ENCODE measurements at regions not wholly inside any gene's neighbourhood (a gene's known extent, or its start where the extent isn't known, plus 50 kb on each side); places are given as distances from the start of the nearest gene placed in this dataset.

DNA sequence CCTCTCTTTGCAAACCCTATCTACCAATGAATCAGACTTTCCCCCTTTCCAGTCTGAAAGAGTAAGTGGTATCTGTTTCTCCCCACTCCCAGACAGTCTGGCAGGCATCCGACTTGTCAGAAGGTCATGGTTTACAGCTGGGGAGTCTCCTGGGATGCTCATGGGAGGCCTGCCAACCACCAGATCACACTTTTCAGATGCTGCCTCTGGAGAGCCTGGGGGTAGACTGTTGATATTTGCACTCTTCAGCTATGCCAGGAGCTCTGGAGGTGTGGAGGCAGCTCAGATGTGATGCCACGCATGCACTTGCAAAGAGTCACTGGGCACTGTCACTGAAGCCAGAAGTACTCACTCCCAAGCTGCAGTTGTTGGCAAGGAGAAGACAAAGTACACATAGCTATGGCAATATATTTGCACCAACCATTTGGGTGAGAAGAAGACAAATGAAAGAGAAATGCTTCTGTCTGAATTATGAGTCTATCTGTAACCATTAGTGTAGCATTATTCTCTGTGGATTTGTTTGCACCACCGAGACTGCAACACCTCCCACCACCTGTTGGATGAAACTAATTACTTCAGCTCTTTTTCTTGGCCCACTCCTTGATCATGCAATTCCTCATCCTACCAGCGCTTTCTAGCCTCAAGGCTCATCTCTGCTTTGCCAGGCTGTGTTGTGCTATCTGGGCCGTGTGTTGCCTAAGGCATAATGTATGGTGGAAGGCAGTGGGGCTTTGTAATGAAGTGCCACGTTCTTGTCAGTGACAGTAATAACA is 133.0 kb upstream of the SPAG17 start:
- ATAC-seq (replicated peaks in 1 of 4) (no peak), DNase-seq (no peak)
- no peaks in the 10 kb centered on the region for H3K27me3 Mint-ChIP-seq
- no peak overlapping the region for H3K27ac ChIP-seq (ENCODE audit: low read length)
- no peak overlapping the region for H3K27ac Mint-ChIP-seq
- no peak overlapping the region for H3K4me3 ChIP-seq (ENCODE audit: control insufficient read depth in 1 of 2, extremely low read depth in 1 of 2, low read length in 1 of 2)
- H3K9me3 ChIP-seq = no peaks in the 10 kb centered on the region
- no peaks in the 10 kb centered on the region for H3K27me3 ChIP-seq (replicated peaks in 1 of 2; ENCODE audit: control insufficient read depth in 2 of 2, extremely low read depth in 1 of 2, insufficient read depth in 2 of 2, low read length in 1 of 2)
- H3K4me1 Mint-ChIP-seq = no peaks in the 10 kb centered on the region
- no peaks in the 10 kb centered on the region for H3K36me3 ChIP-seq (ENCODE audit: control insufficient read depth in 2 of 2, extremely low read depth in 1 of 2, insufficient read depth in 1 of 2, low read length in 1 of 2)
- no peaks in the 10 kb centered on the region for H3K36me3 Mint-ChIP-seq
- 100% methylated on average over 1 of the region's 6 CpGs for WGBS (ENCODE audit: insufficient coverage)
- H3K9me3 Mint-ChIP-seq = peaks cover 0 to 8% (median 3%) of the 10 kb centered on the region in 3 donors
- ChIA-PET POLR2A (no interaction called here), CTCF (no interaction called here)
- H3K4me1 ChIP-seq (ENCODE audit: control insufficient read depth in 1 of 2, extremely low read depth in 1 of 2, insufficient read depth in 2 of 2, low read length in 2 of 2) = no peaks in the 10 kb centered on the region
- no peak overlapping the region for H3K4me3 Mint-ChIP-seq

DNA sequence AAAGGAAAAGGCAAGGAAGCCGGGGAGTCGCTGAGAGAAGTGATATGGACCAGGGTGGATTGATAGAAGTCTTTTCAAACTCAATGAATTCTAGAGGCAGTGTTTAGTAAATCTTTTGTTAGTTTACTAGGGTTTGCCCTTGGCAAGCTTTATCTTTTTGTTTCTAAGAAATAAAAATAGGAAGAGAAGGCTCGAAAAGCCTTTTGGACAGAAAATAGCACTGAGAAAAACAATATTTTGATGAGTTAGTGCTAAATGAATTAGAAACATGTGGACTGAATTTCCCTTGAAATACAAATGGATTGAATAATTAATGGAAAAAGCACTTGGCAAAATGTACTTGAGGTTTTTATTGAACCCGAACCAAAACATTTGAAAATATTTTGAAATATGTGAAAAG is 121.8 kb upstream of the SPAG17 start:
- DNase-seq (no peak), ATAC-seq (replicated peaks in 1 of 4) (no peak)
- no peaks in the 10 kb centered on the region for H3K4me1 ChIP-seq (ENCODE audit: control insufficient read depth in 1 of 2, extremely low read depth in 1 of 2, insufficient read depth in 2 of 2, low read length in 2 of 2)
- CTCF ChIA-PET = no interaction called here
- H3K9me3 ChIP-seq = no peaks in the 10 kb centered on the region
- Mint-ChIP-seq H3K9me3 (peaks cover 0 to 8% (median 2%) of the 10 kb centered on the region in 3 donors), H3K4me3 (no peak overlapping the region), H3K36me3 (no peaks in the 10 kb centered on the region), H3K4me1 (no peaks in the 10 kb centered on the region), H3K27ac (no peak overlapping the region), H3K27me3 (peaks cover 0 to 1% of the 10 kb centered on the region in 2 donors)
- 60% methylated on average over 1 of the region's 4 CpGs for WGBS (ENCODE audit: insufficient coverage)
- H3K4me3 ChIP-seq (ENCODE audit: control insufficient read depth in 1 of 2, extremely low read depth in 1 of 2, low read length in 1 of 2) = no peak overlapping the region
- POLR2A ChIA-PET = no interaction called here
- no peaks in the 10 kb centered on the region for H3K27me3 ChIP-seq (replicated peaks in 1 of 2; ENCODE audit: control insufficient read depth in 2 of 2, extremely low read depth in 1 of 2, insufficient read depth in 2 of 2, low read length in 1 of 2)
- no peak overlapping the region for H3K27ac ChIP-seq (ENCODE audit: low read length)
- no peaks in the 10 kb centered on the region for H3K36me3 ChIP-seq (ENCODE audit: control insufficient read depth in 2 of 2, extremely low read depth in 1 of 2, insufficient read depth in 1 of 2, low read length in 1 of 2)

DNA sequence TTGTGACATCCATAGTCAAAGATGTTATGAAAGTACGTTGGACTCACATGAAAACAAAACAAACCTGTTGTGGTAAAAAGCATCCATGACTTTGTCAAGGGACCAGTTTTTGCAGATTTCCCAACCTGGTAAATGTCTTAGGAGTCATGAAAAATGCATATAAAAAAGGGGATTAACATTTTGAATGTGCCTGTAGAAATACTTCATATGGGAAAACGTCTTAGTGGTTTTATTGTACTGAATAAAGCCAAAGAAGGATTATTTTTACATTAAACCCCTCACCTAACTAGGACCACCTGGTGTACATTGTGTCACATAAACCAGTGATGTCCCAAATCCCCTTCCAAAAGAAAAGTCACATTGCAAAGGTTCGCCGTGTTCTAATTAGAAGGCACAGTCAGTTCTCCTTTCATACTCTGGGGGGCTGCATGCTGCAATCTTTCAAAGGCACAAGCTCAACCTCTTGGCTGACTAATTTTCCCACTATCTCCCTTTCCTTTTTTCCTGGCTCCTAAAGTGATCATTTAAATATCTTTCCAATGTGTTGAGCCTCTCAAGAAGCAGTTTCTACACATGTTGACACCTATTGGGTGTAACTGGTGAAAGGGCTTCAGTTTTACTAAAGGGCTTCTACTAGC is 119.8 kb upstream of the SPAG17 start:
- H3K9me3 Mint-ChIP-seq = peaks cover under 1 to 6% (median 2%) of the 10 kb centered on the region in 3 donors
- ChIA-PET CTCF (no interaction called here), POLR2A (no interaction called here)
- H3K27me3 Mint-ChIP-seq = no peaks in the 10 kb centered on the region
- no peaks in the 10 kb centered on the region for H3K4me1 ChIP-seq (ENCODE audit: control insufficient read depth in 1 of 2, extremely low read depth in 1 of 2, insufficient read depth in 2 of 2, low read length in 2 of 2)
- H3K27ac Mint-ChIP-seq = no peak overlapping the region
- no peaks in the 10 kb centered on the region for H3K4me1 Mint-ChIP-seq
- no peaks in the 10 kb centered on the region for H3K36me3 ChIP-seq (ENCODE audit: control insufficient read depth in 2 of 2, extremely low read depth in 1 of 2, insufficient read depth in 1 of 2, low read length in 1 of 2)
- H3K27me3 ChIP-seq (replicated peaks in 1 of 2; ENCODE audit: control insufficient read depth in 2 of 2, extremely low read depth in 1 of 2, insufficient read depth in 2 of 2, low read length in 1 of 2) = no peaks in the 10 kb centered on the region
- no peak for DNase-seq
- H3K4me3 Mint-ChIP-seq = no peak overlapping the region
- H3K4me3 ChIP-seq (ENCODE audit: control insufficient read depth in 1 of 2, extremely low read depth in 1 of 2, low read length in 1 of 2) = no peak overlapping the region
- 39% methylated on average over 3 of the region's 4 CpGs for WGBS (ENCODE audit: insufficient coverage)
- no peak overlapping the region for H3K27ac ChIP-seq (ENCODE audit: low read length)
- H3K9me3 ChIP-seq = no peaks in the 10 kb centered on the region
- H3K36me3 Mint-ChIP-seq = no peaks in the 10 kb centered on the region
- no peak for ATAC-seq (replicated peaks in 1 of 4)

DNA sequence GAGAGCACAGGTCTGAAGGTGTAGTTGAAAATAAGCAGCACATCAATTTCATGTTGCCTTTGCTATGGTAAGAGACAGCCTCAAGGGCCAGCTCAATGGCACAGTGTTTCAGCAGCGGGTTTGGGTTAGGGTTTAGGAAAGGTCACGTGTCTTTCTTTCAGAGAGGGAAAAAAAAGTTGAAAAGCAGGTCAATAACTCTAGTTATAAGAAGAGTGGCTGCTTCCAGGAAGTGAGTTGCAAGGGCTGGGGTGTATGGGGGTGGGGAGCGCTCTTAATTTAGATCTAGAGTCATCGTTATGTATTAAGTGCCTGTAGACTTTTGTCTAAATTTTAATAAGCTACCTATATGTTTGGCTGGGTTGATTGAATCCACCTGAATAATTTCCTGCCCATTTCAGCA is 118.5 kb upstream of the SPAG17 start:
- Mint-ChIP-seq H3K9me3 (peaks cover 4 to 6% (median 5%) of the 10 kb centered on the region in 3 donors), H3K4me1 (no peaks in the 10 kb centered on the region), H3K27me3 (no peaks in the 10 kb centered on the region), H3K36me3 (no peaks in the 10 kb centered on the region), H3K4me3 (no peak overlapping the region), H3K27ac (no peak overlapping the region)
- Histone ChIP-seq H3K9me3 (no peaks in the 10 kb centered on the region), H3K4me3 (ENCODE audit: control insufficient read depth in 1 of 2, extremely low read depth in 1 of 2, low read length in 1 of 2) (no peak overlapping the region), H3K4me1 (ENCODE audit: control insufficient read depth in 1 of 2, extremely low read depth in 1 of 2, insufficient read depth in 2 of 2, low read length in 2 of 2) (no peaks in the 10 kb centered on the region), H3K36me3 (ENCODE audit: control insufficient read depth in 2 of 2, extremely low read depth in 1 of 2, insufficient read depth in 1 of 2, low read length in 1 of 2) (no peaks in the 10 kb centered on the region), H3K27me3 (replicated peaks in 1 of 2; ENCODE audit: control insufficient read depth in 2 of 2, extremely low read depth in 1 of 2, insufficient read depth in 2 of 2, low read length in 1 of 2) (no peaks in the 10 kb centered on the region), H3K27ac (ENCODE audit: low read length) (no peak overlapping the region)
- CTCF ChIA-PET = no interaction called here
- ATAC-seq (replicated peaks in 1 of 4) (no peak), DNase-seq (no peak)
- 49% methylated on average over 3 of the region's 4 CpGs for WGBS (ENCODE audit: insufficient coverage)
- POLR2A ChIA-PET = no interaction called here

GRCh38 chr1:118303064-118303463 is 118.0 kb upstream of the SPAG17 start:
- Mint-ChIP-seq H3K27me3 (no peaks in the 10 kb centered on the region), H3K4me3 (no peak overlapping the region), H3K36me3 (no peaks in the 10 kb centered on the region), H3K4me1 (no peaks in the 10 kb centered on the region), H3K27ac (no peak overlapping the region), H3K9me3 (peaks cover 4 to 6% (median 5%) of the 10 kb centered on the region in 3 donors)
- POLR2A ChIA-PET = no interaction called here
- Histone ChIP-seq H3K9me3 (no peaks in the 10 kb centered on the region), H3K27ac (ENCODE audit: low read length) (no peak overlapping the region), H3K36me3 (ENCODE audit: control insufficient read depth in 2 of 2, extremely low read depth in 1 of 2, insufficient read depth in 1 of 2, low read length in 1 of 2) (no peaks in the 10 kb centered on the region), H3K27me3 (replicated peaks in 1 of 2; ENCODE audit: control insufficient read depth in 2 of 2, extremely low read depth in 1 of 2, insufficient read depth in 2 of 2, low read length in 1 of 2) (no peaks in the 10 kb centered on the region), H3K4me1 (ENCODE audit: control insufficient read depth in 1 of 2, extremely low read depth in 1 of 2, insufficient read depth in 2 of 2, low read length in 2 of 2) (no peaks in the 10 kb centered on the region), H3K4me3 (ENCODE audit: control insufficient read depth in 1 of 2, extremely low read depth in 1 of 2, low read length in 1 of 2) (no peak overlapping the region)
- CTCF ChIA-PET = no interaction called here
- ATAC-seq (replicated peaks in 1 of 4) = no peak
- DNase-seq = no peak

- Mint-ChIP-seq H3K4me3 (no peak overlapping the region), H3K27me3 (no peaks in the 10 kb centered on the region), H3K9me3 (peaks cover 0 to 5% (median 4%) of the 10 kb centered on the region in 3 donors), H3K36me3 (no peaks in the 10 kb centered on the region), H3K27ac (no peak overlapping the region), H3K4me1 (no peaks in the 10 kb centered on the region)
- DNase-seq = no peak
- ChIA-PET POLR2A (no interaction called here), CTCF (interaction anchor here in 1 of 2 donors (0.5 kb wide), 1 partner anchor 140 kb away, joined by 3 read pairs; no protein-coding TSS in a partner anchor)
- no peak for ATAC-seq (replicated peaks in 1 of 4)
- H3K27me3 ChIP-seq (replicated peaks in 1 of 2; ENCODE audit: control insufficient read depth in 2 of 2, extremely low read depth in 1 of 2, insufficient read depth in 2 of 2, low read length in 1 of 2) = no peaks in the 10 kb centered on the region
- no peaks in the 10 kb centered on the region for H3K9me3 ChIP-seq
- no peak overlapping the region for H3K4me3 ChIP-seq (ENCODE audit: control insufficient read depth in 1 of 2, extremely low read depth in 1 of 2, low read length in 1 of 2)
- no peaks in the 10 kb centered on the region for H3K4me1 ChIP-seq (ENCODE audit: control insufficient read depth in 1 of 2, extremely low read depth in 1 of 2, insufficient read depth in 2 of 2, low read length in 2 of 2)
- WGBS (ENCODE audit: insufficient coverage) = 90% methylated on average over 1 of the region's 1 CpG
- H3K36me3 ChIP-seq (ENCODE audit: control insufficient read depth in 2 of 2, extremely low read depth in 1 of 2, insufficient read depth in 1 of 2, low read length in 1 of 2) = no peaks in the 10 kb centered on the region
- H3K27ac ChIP-seq (ENCODE audit: low read length) = no peak overlapping the region
Measured at GRCh38 chr1:118302145-118302544, 117.1 kb upstream of the SPAG17 start.

Measured in T-cell (primary cell).